ENCODE measurements at regions not wholly inside any gene's neighbourhood (a gene's known extent, or its start where the extent isn't known, plus 50 kb on each side); places are given as distances from the start of the nearest gene placed in this dataset.

- no peak for DNase-seq (ENCODE audit: low read depth, low spot score)
- TF ChIP-seq CTCF (IDR thresholded peaks at IDR 0.05; ENCODE audit: insufficient read depth, low read length, missing control alignments) = no peak
- CTCF ChIA-PET = no interaction called here
- POLR2A ChIA-PET = no interaction called here
- no peak overlapping the region for H3K4me3 ChIP-seq (ENCODE audit: low read depth, low read length)
Observed at GRCh38 chr3:18500322-18500721, 75.2 kb upstream of the SATB1 start.

GRCh38 chr3:18499301-18499700 lies 74.2 kb upstream of the SATB1 start:
- H3K4me3 ChIP-seq (ENCODE audit: low read depth, low read length) = no peak overlapping the region
- no peak for TF ChIP-seq CTCF (IDR thresholded peaks at IDR 0.05; ENCODE audit: insufficient read depth, low read length, missing control alignments)
- POLR2A ChIA-PET = no interaction called here
- CTCF ChIA-PET = no interaction called here
- no peak for DNase-seq (ENCODE audit: low read depth, low spot score)

GRCh38 chr3:18494251-18494650 lies 69.1 kb upstream of the SATB1 start:
- TF ChIP-seq CTCF (IDR thresholded peaks at IDR 0.05; ENCODE audit: insufficient read depth, low read length, missing control alignments) = no peak

GRCh38 chr3:18489939-18490338 lies 64.8 kb upstream of the SATB1 start:
- TF ChIP-seq CTCF (IDR thresholded peaks at IDR 0.05; ENCODE audit: insufficient read depth, low read length, missing control alignments) = no peak
- ChIA-PET CTCF (no interaction called here), POLR2A (no interaction called here)
- H3K4me3 ChIP-seq (ENCODE audit: low read depth, low read length) = no peak overlapping the region
- no peak for DNase-seq (ENCODE audit: low read depth, low spot score)

More at GRCh38 chr3:18494251-18494650, 69.1 kb upstream of the SATB1 start:
- POLR2A ChIA-PET = no interaction called here
- H3K4me3 ChIP-seq (ENCODE audit: low read depth, low read length) = no peak overlapping the region
- CTCF ChIA-PET = no interaction called here
- DNase-seq (ENCODE audit: low read depth, low spot score) = no peak

- POLR2A ChIA-PET = no interaction called here
- TF ChIP-seq CTCF (IDR thresholded peaks at IDR 0.05; ENCODE audit: insufficient read depth, low read length, missing control alignments) = no peak
- H3K4me3 ChIP-seq (ENCODE audit: low read depth, low read length) = no peak overlapping the region
- DNase-seq (ENCODE audit: low read depth, low spot score) = no peak
- CTCF ChIA-PET = no interaction called here
Observed at GRCh38 chr3:18483226-18483625, 58.1 kb upstream of the SATB1 start.

GRCh38 chr3:18481946-18482548 lies 56.9 kb upstream of the SATB1 start:
- TF ChIP-seq CTCF (IDR thresholded peaks at IDR 0.05; ENCODE audit: insufficient read depth, low read length, missing control alignments) = no peak
- CTCF ChIA-PET = no interaction called here
- no peak for DNase-seq (ENCODE audit: low read depth, low spot score)
- POLR2A ChIA-PET = no interaction called here
- no peak overlapping the region for H3K4me3 ChIP-seq (ENCODE audit: low read depth, low read length)

Data from AG04449 (cell line).